ENCODE measurements at regions not wholly inside any gene's neighbourhood (a gene's known extent, or its start where the extent isn't known, plus 50 kb on each side); places are given as distances from the start of the nearest gene placed in this dataset.
"Not testable (repeated sequence)": the region's sequence is repeated elsewhere in the genome, so short reads cannot be mapped to it uniquely, and the experiment has no call there.

DNA sequence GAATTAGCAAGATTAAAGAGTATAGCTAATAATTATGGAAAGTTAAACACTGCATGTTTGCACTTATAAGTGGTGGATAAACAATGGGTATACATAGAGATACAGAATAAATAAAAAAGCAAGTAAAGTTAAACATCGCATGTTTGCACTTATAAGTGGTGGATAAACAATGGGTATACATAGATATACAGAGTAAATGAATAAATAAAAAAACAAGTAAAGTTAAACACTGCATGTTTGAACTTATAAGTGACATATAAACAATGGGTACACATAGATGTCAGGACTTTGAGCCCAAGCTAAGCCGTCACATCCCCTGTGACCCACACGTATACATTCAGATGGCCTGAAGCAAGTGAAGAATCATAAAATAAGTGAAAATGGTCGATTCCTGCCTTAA lies 1533.3 kb upstream of the SPRY2 start:
- Histone ChIP-seq H3K9ac (ENCODE audit: low read length in 5 of 5) (no peak overlapping the region), H3K27ac (ENCODE audit: low read depth, low read length) (no peak overlapping the region), H3K36me3 (ENCODE audit: control insufficient read depth in 5 of 5, insufficient read depth in 5 of 5, low read length in 5 of 5) (no peaks in the 10 kb centered on the region), H3K4me1 (ENCODE audit: control insufficient read depth in 5 of 5, insufficient read depth in 5 of 5, low read length in 5 of 5) (no peaks in the 10 kb centered on the region), H3K9me3 (ENCODE audit: control insufficient read depth in 5 of 5, low read length in 5 of 5) (no peaks in the 10 kb centered on the region), H3K4me3 (ENCODE audit: low read depth in 1 of 5, low read length in 5 of 5) (no peak overlapping the region), H3K27me3 (ENCODE audit: control insufficient read depth in 5 of 5, insufficient read depth in 4 of 5, low read length in 5 of 5) (no peaks in the 10 kb centered on the region)

DNA sequence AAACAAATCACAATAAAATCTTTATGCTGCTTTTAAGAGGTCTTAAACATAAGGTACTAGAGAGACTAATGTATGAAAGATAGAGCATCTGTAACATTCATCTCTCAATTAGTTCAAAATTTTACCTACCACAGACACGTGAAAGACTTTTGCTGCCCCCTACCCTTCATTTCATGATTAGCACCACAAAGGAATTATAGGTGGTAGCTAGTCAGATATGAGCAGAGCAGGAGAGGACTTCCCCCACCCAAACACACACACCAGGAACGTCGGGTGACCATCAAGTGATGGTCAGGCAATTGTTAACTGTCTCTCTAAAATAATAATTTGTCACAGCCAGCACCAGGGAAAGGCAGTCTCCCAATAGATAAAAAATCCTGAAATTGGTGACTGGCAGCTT lies 1531.7 kb upstream of the SPRY2 start:
- Histone ChIP-seq H3K9me3 (ENCODE audit: control insufficient read depth in 5 of 5, low read length in 5 of 5) (no peaks in the 10 kb centered on the region), H3K9ac (ENCODE audit: low read length in 5 of 5) (no peak overlapping the region), H3K4me1 (ENCODE audit: control insufficient read depth in 5 of 5, insufficient read depth in 5 of 5, low read length in 5 of 5) (no peaks in the 10 kb centered on the region), H3K36me3 (ENCODE audit: control insufficient read depth in 5 of 5, insufficient read depth in 5 of 5, low read length in 5 of 5) (no peaks in the 10 kb centered on the region), H3K27ac (ENCODE audit: low read depth, low read length) (no peak overlapping the region), H3K4me3 (ENCODE audit: low read depth in 1 of 5, low read length in 5 of 5) (no peak overlapping the region), H3K27me3 (ENCODE audit: control insufficient read depth in 5 of 5, insufficient read depth in 4 of 5, low read length in 5 of 5) (no peaks in the 10 kb centered on the region)

DNA sequence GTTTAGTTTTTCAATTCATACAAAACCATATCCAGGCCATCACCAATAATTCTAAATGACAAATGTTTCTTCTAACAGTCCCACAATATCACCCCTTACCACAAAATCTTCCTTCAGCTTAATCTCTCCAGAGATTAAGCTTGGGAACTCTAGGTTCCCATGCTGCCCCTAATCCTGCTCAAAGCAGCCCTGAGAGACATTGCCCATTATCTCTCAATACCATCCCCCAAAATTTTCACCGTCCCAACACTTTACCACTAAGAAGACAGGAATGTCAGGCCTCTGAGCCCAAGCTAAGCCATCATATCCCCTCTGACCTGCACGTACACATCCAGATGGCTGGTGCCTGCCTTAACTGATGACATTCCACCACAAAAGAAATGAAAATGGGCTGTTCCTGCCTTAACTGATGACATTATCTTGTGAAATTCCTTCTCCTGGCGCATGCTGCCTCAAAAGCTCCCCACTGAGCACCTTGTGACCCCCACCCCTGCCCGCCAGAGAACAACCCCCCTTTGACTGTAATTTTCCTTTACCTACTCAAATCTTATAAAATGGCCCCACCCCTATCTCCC lies 1530.9 kb upstream of the SPRY2 start:
- not testable (repeated sequence) for H3K9me3 ChIP-seq (ENCODE audit: control insufficient read depth in 5 of 5, low read length in 5 of 5); H3K27ac ChIP-seq (ENCODE audit: low read depth, low read length); H3K27me3 ChIP-seq (ENCODE audit: control insufficient read depth in 5 of 5, insufficient read depth in 4 of 5, low read length in 5 of 5)

GRCh38 chr13:81848291-81848690 lies 1507.4 kb upstream of the SPRY2 start:
- H3K27ac ChIP-seq (ENCODE audit: low read depth, low read length), result no peak overlapping the region
- H3K4me3 ChIP-seq (ENCODE audit: low read depth in 1 of 5, low read length in 5 of 5), result no peak overlapping the region
- no peak overlapping the region for H3K9ac ChIP-seq (ENCODE audit: low read length in 5 of 5)
- no peaks in the 10 kb centered on the region for H3K27me3 ChIP-seq (ENCODE audit: control insufficient read depth in 5 of 5, insufficient read depth in 4 of 5, low read length in 5 of 5)
- H3K9me3 ChIP-seq (ENCODE audit: control insufficient read depth in 5 of 5, low read length in 5 of 5), result no peaks in the 10 kb centered on the region
- no peaks in the 10 kb centered on the region for H3K36me3 ChIP-seq (ENCODE audit: control insufficient read depth in 5 of 5, insufficient read depth in 5 of 5, low read length in 5 of 5)
- H3K4me1 ChIP-seq (ENCODE audit: control insufficient read depth in 5 of 5, insufficient read depth in 5 of 5, low read length in 5 of 5), result no peaks in the 10 kb centered on the region

More for the DNA sequence above, 1530.9 kb upstream of the SPRY2 start:
- not testable (repeated sequence) for H3K9ac ChIP-seq (ENCODE audit: low read length in 5 of 5); H3K4me1 ChIP-seq (ENCODE audit: control insufficient read depth in 5 of 5, insufficient read depth in 5 of 5, low read length in 5 of 5); H3K36me3 ChIP-seq (ENCODE audit: control insufficient read depth in 5 of 5, insufficient read depth in 5 of 5, low read length in 5 of 5); H3K4me3 ChIP-seq (ENCODE audit: low read depth in 1 of 5, low read length in 5 of 5)

- Histone ChIP-seq H3K4me1 (ENCODE audit: control insufficient read depth in 5 of 5, insufficient read depth in 5 of 5, low read length in 5 of 5) (no peaks in the 10 kb centered on the region), H3K27me3 (ENCODE audit: control insufficient read depth in 5 of 5, insufficient read depth in 4 of 5, low read length in 5 of 5) (no peaks in the 10 kb centered on the region), H3K27ac (ENCODE audit: low read depth, low read length) (no peak overlapping the region), H3K36me3 (ENCODE audit: control insufficient read depth in 5 of 5, insufficient read depth in 5 of 5, low read length in 5 of 5) (no peaks in the 10 kb centered on the region), H3K4me3 (ENCODE audit: low read depth in 1 of 5, low read length in 5 of 5) (no peak overlapping the region), H3K9ac (ENCODE audit: low read length in 5 of 5) (no peak overlapping the region), H3K9me3 (ENCODE audit: control insufficient read depth in 5 of 5, low read length in 5 of 5) (no peaks in the 10 kb centered on the region)
Observed at GRCh38 chr13:81846771-81847170, 1505.8 kb upstream of the SPRY2 start.

- H3K9ac ChIP-seq (ENCODE audit: low read length in 5 of 5), result no peak overlapping the region
- no peaks in the 10 kb centered on the region for H3K36me3 ChIP-seq (ENCODE audit: control insufficient read depth in 5 of 5, insufficient read depth in 5 of 5, low read length in 5 of 5)
- no peaks in the 10 kb centered on the region for H3K4me1 ChIP-seq (ENCODE audit: control insufficient read depth in 5 of 5, insufficient read depth in 5 of 5, low read length in 5 of 5)
- H3K9me3 ChIP-seq (ENCODE audit: control insufficient read depth in 5 of 5, low read length in 5 of 5), result peaks cover 0 to 8% (median 0%) of the 10 kb centered on the region in 5 donors
- no peaks in the 10 kb centered on the region for H3K27me3 ChIP-seq (ENCODE audit: control insufficient read depth in 5 of 5, insufficient read depth in 4 of 5, low read length in 5 of 5)
- no peak overlapping the region for H3K4me3 ChIP-seq (ENCODE audit: low read depth in 1 of 5, low read length in 5 of 5)
- no peak overlapping the region for H3K27ac ChIP-seq (ENCODE audit: low read depth, low read length)
Observed at GRCh38 chr13:81821259-81821658, 1480.3 kb upstream of the SPRY2 start.

- Histone ChIP-seq H3K4me3 (ENCODE audit: low read depth in 1 of 5, low read length in 5 of 5) (no peak overlapping the region), H3K36me3 (ENCODE audit: control insufficient read depth in 5 of 5, insufficient read depth in 5 of 5, low read length in 5 of 5) (no peaks in the 10 kb centered on the region), H3K27ac (ENCODE audit: low read depth, low read length) (no peak overlapping the region), H3K4me1 (ENCODE audit: control insufficient read depth in 5 of 5, insufficient read depth in 5 of 5, low read length in 5 of 5) (no peaks in the 10 kb centered on the region), H3K9ac (ENCODE audit: low read length in 5 of 5) (no peak overlapping the region), H3K27me3 (ENCODE audit: control insufficient read depth in 5 of 5, insufficient read depth in 4 of 5, low read length in 5 of 5) (no peaks in the 10 kb centered on the region), H3K9me3 (ENCODE audit: control insufficient read depth in 5 of 5, low read length in 5 of 5) (no peaks in the 10 kb centered on the region)
Observed at GRCh38 chr13:81800433-81800832, 1459.5 kb upstream of the SPRY2 start.

- Histone ChIP-seq H3K9me3 (ENCODE audit: control insufficient read depth in 5 of 5, low read length in 5 of 5) (no peaks in the 10 kb centered on the region), H3K27ac (ENCODE audit: low read depth, low read length) (no peak overlapping the region), H3K4me1 (ENCODE audit: control insufficient read depth in 5 of 5, insufficient read depth in 5 of 5, low read length in 5 of 5) (no peaks in the 10 kb centered on the region), H3K9ac (ENCODE audit: low read length in 5 of 5) (no peak overlapping the region), H3K4me3 (ENCODE audit: low read depth in 1 of 5, low read length in 5 of 5) (no peak overlapping the region), H3K27me3 (ENCODE audit: control insufficient read depth in 5 of 5, insufficient read depth in 4 of 5, low read length in 5 of 5) (no peaks in the 10 kb centered on the region), H3K36me3 (ENCODE audit: control insufficient read depth in 5 of 5, insufficient read depth in 5 of 5, low read length in 5 of 5) (no peaks in the 10 kb centered on the region)
Observed at GRCh38 chr13:81795710-81796109, 1454.8 kb upstream of the SPRY2 start.

- H3K36me3 ChIP-seq (ENCODE audit: control insufficient read depth in 5 of 5, insufficient read depth in 5 of 5, low read length in 5 of 5), result no peaks in the 10 kb centered on the region
- no peaks in the 10 kb centered on the region for H3K4me1 ChIP-seq (ENCODE audit: control insufficient read depth in 5 of 5, insufficient read depth in 5 of 5, low read length in 5 of 5)
- no peak overlapping the region for H3K27ac ChIP-seq (ENCODE audit: low read depth, low read length)
- no peak overlapping the region for H3K4me3 ChIP-seq (ENCODE audit: low read depth in 1 of 5, low read length in 5 of 5)
- H3K9ac ChIP-seq (ENCODE audit: low read length in 5 of 5), result no peak overlapping the region
- H3K27me3 ChIP-seq (ENCODE audit: control insufficient read depth in 5 of 5, insufficient read depth in 4 of 5, low read length in 5 of 5), result no peaks in the 10 kb centered on the region
- H3K9me3 ChIP-seq (ENCODE audit: control insufficient read depth in 5 of 5, low read length in 5 of 5), result peaks cover 0 to 2% (median 0%) of the 10 kb centered on the region in 5 donors
Observed at GRCh38 chr13:81791641-81792040, 1450.7 kb upstream of the SPRY2 start.

- Histone ChIP-seq H3K9ac (ENCODE audit: low read length in 5 of 5) (no peak overlapping the region), H3K36me3 (ENCODE audit: control insufficient read depth in 5 of 5, insufficient read depth in 5 of 5, low read length in 5 of 5) (no peaks in the 10 kb centered on the region), H3K27ac (ENCODE audit: low read depth, low read length) (no peak overlapping the region), H3K27me3 (ENCODE audit: control insufficient read depth in 5 of 5, insufficient read depth in 4 of 5, low read length in 5 of 5) (no peaks in the 10 kb centered on the region), H3K4me3 (ENCODE audit: low read depth in 1 of 5, low read length in 5 of 5) (no peak overlapping the region), H3K4me1 (ENCODE audit: control insufficient read depth in 5 of 5, insufficient read depth in 5 of 5, low read length in 5 of 5) (no peaks in the 10 kb centered on the region), H3K9me3 (ENCODE audit: control insufficient read depth in 5 of 5, low read length in 5 of 5) (no peaks in the 10 kb centered on the region)
Observed at GRCh38 chr13:81781471-81781870, 1440.5 kb upstream of the SPRY2 start.

DNA sequence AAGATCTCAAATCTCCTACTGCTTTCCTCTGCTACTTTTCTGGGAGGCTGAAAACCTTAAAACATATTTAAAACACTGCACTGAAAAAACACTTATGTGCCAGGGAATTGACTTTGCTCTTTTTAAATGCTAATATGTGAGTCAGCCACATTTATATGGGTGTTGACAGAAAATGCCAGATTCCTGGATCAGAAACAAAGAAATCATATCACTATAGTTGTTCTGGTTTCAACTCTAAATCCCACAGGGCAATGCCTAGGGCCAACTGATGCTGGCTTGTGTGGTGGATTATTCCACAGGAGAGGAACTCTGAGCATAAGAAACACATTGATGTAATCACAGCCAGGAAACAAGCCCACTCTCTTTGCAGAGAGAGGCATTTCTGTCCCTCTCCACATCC lies 1439.0 kb upstream of the SPRY2 start:
- Histone ChIP-seq H3K27ac (ENCODE audit: low read depth, low read length) (no peak overlapping the region), H3K9ac (ENCODE audit: low read length in 5 of 5) (no peak overlapping the region), H3K27me3 (ENCODE audit: control insufficient read depth in 5 of 5, insufficient read depth in 4 of 5, low read length in 5 of 5) (no peaks in the 10 kb centered on the region), H3K4me1 (ENCODE audit: control insufficient read depth in 5 of 5, insufficient read depth in 5 of 5, low read length in 5 of 5) (no peaks in the 10 kb centered on the region), H3K9me3 (ENCODE audit: control insufficient read depth in 5 of 5, low read length in 5 of 5) (no peaks in the 10 kb centered on the region), H3K36me3 (ENCODE audit: control insufficient read depth in 5 of 5, insufficient read depth in 5 of 5, low read length in 5 of 5) (no peaks in the 10 kb centered on the region), H3K4me3 (ENCODE audit: low read depth in 1 of 5, low read length in 5 of 5) (no peak overlapping the region)
